Adrenal gland (tissue), 9 donors: ENCODE measurements at regions not wholly inside any gene's neighbourhood (a gene's known extent, or its start where the extent isn't known, plus 50 kb on each side); places are given as distances from the start of the nearest gene placed in this dataset.
A peak's percentile ranks its signal among the peaks of the same experiment; 100 is the strongest.

ENCODE experiments used
- DNase-seq, 7 donors: peaks; one replicate each; pipeline ENCODE4 v3.0.0-alpha.2; 2019 to 2020
- H3K27ac ChIP-seq, 5 donors: fragments of 200-600 bp; sonication (generic) in 4 of 5; 1 replicate in 3 of 5; 2 replicates in 2 of 5; pipeline versions ENCODE4 v1.5.1 to v1.8.0; 2016 to 2020; ENCODE audit warnings: mild to moderate bottlenecking in 1 of 5
- H3K27me3 ChIP-seq: fragments of 200-600 bp; 2 replicates; pipeline ENCODE4 v1.8.0; 2021
- H3K36me3 ChIP-seq, 2 donors: fragments of 200-600 bp; replicated peaks in 1 of 2; 1 replicate in 1 of 2; 2 replicates in 1 of 2; pipeline versions ENCODE4 v1.5.1 to v1.8.0; 2018 to 2022
- H3K4me1 ChIP-seq, 2 donors: fragments of 200-600 bp; replicated peaks in 1 of 2; 1 replicate in 1 of 2; 2 replicates in 1 of 2; pipeline versions ENCODE4 v1.5.1 to v1.8.0; 2018 to 2021
- H3K4me3 ChIP-seq, 4 donors: fragments of 200-600 bp; sonication (generic) in 3 of 4; one replicate each; pipeline ENCODE4 v1.5.1; 2016 to 2018
- H3K9me3 ChIP-seq, 3 donors: fragments of 200-600 bp; sonication (generic) in 1 of 3; replicated peaks in 1 of 3; 1 replicate in 2 of 3; 2 replicates in 1 of 3; pipeline versions ENCODE4 v1.5.1 to v1.8.0; 2016 to 2021
- CTCF ChIP-seq, 6 experiments: fragments of 450-650 bp in 4 of 6; fragments of 200-600 bp in 2 of 6; sonication (generic) in 1 of 6; IDR thresholded peaks; 1 replicate in 5 of 6; 2 replicates in 1 of 6; pipeline versions ENCODE4 v1.5.1 to v1.8.0; 2016 to 2021; ENCODE audit warnings: antibody characterized with exemption in 6 of 6, mild to moderate bottlenecking in 2 of 6, moderate library complexity in 1 of 6
- POLR2A ChIP-seq, 2 donors: fragments of 450-650 bp; IDR thresholded peaks; one replicate each; pipeline ENCODE4 v1.6.1; 2017; ENCODE audit warnings: antibody characterized with exemption in 2 of 2, mild to moderate bottlenecking in 2 of 2, moderate library complexity in 1 of 2
- WGBS, 4 donors: extraction: QIAGEN DNeasy Blood & Tissue Kit in 2 of 4; methylation state at CpG; one replicate each; pipeline versions ENCODE4 v1.1.5 to v1.1.7; 2013 to 2017; 5-methylcytosine and 5-hydroxymethylcytosine counted together
- intact Hi-C, 2 donors: fragments of 100-400 bp; cut with DNase I; formaldehyde crosslinking; loops; one replicate each; pipeline versions ENCODE4 v1.14.1 to v1.15.0; 2022 to 2023
- donor health status: healthy with polysubstance abuse.
- donor health status: Bipolar disorder and iron deficiency.
- donor health status: DM: yes; HTN: yes; CAD: no.
- donor health status: DM: no; HTN: no; CAD: no.
- donor health status: DM: no; HTN: no; CAD: no.

- H3K9me3 ChIP-seq: no peaks in the 10 kb centered on the region
- intact Hi-C loops: no loop called here
- no peaks in the 10 kb centered on the region for H3K36me3 ChIP-seq
- H3K4me3 ChIP-seq: no peak overlapping the region
- TF ChIP-seq POLR2A (IDR thresholded peaks at IDR 0.05): no peak
- TF ChIP-seq CTCF (IDR thresholded peaks at IDR 0.05): no peak
- H3K27ac ChIP-seq: no peak overlapping the region
- DNase-seq: no peak
- H3K4me1 ChIP-seq: no peaks in the 10 kb centered on the region
- H3K27me3 ChIP-seq: no peaks in the 10 kb centered on the region
- 82 to 96% (median 92%) methylated on average over 3 of the region's 3 CpGs for WGBS, 4 donors
Observed at GRCh38 chr3:23111797-23112196, 91.3 kb upstream of the UBE2E2 start.

GRCh38 chr3:23112491-23112890, 90.6 kb upstream of the UBE2E2 start:
- 75 to 95% (median 79%) methylated on average over 1 of the region's 1 CpG for WGBS, 4 donors
- peak in 3 of 7 donors; percentile 1 to 17 (median 15) for DNase-seq
- no peaks in the 10 kb centered on the region for H3K4me1 ChIP-seq
- no peaks in the 10 kb centered on the region for H3K9me3 ChIP-seq
- no peaks in the 10 kb centered on the region for H3K27me3 ChIP-seq
- H3K36me3 ChIP-seq: no peaks in the 10 kb centered on the region
- TF ChIP-seq CTCF (IDR thresholded peaks at IDR 0.05): no peak
- TF ChIP-seq POLR2A (IDR thresholded peaks at IDR 0.05): no peak
- no peak overlapping the region for H3K27ac ChIP-seq
- H3K4me3 ChIP-seq: no peak overlapping the region
- intact Hi-C loops: no loop called here

- H3K4me1 ChIP-seq: no peaks in the 10 kb centered on the region
- no peak for TF ChIP-seq CTCF (IDR thresholded peaks at IDR 0.05)
- no peak for TF ChIP-seq POLR2A (IDR thresholded peaks at IDR 0.05)
- no peak overlapping the region for H3K4me3 ChIP-seq
- no peak overlapping the region for H3K27ac ChIP-seq
- no peaks in the 10 kb centered on the region for H3K36me3 ChIP-seq
- intact Hi-C loops: no loop called here
- DNase-seq: no peak
- no peaks in the 10 kb centered on the region for H3K27me3 ChIP-seq
- WGBS, 4 donors: 63 to 75% (median 66%) methylated on average over 9 of the region's 9 CpGs
- H3K9me3 ChIP-seq: no peaks in the 10 kb centered on the region
Observed at GRCh38 chr3:23113455-23114171, 89.5 kb upstream of the UBE2E2 start.

- no peak for TF ChIP-seq CTCF (IDR thresholded peaks at IDR 0.05)
- no peak for TF ChIP-seq POLR2A (IDR thresholded peaks at IDR 0.05)
- no peaks in the 10 kb centered on the region for H3K9me3 ChIP-seq
- no peak overlapping the region for H3K27ac ChIP-seq
- 62 to 72% (median 68%) methylated on average over 2 of the region's 2 CpGs for WGBS, 4 donors
- no peak overlapping the region for H3K4me3 ChIP-seq
- no peak for DNase-seq
- no peaks in the 10 kb centered on the region for H3K4me1 ChIP-seq
- H3K27me3 ChIP-seq: no peaks in the 10 kb centered on the region
- intact Hi-C loops: no loop called here
- H3K36me3 ChIP-seq: no peaks in the 10 kb centered on the region
Observed at GRCh38 chr3:23114432-23114831, 88.7 kb upstream of the UBE2E2 start.
